ENCODE measurements at regions not wholly inside any gene's neighbourhood (a gene's known extent, or its start where the extent isn't known, plus 50 kb on each side); places are given as distances from the start of the nearest gene placed in this dataset.
"Not testable (repeated sequence)": the region's sequence is repeated elsewhere in the genome, so short reads cannot be mapped to it uniquely, and the experiment has no call there.

DNA sequence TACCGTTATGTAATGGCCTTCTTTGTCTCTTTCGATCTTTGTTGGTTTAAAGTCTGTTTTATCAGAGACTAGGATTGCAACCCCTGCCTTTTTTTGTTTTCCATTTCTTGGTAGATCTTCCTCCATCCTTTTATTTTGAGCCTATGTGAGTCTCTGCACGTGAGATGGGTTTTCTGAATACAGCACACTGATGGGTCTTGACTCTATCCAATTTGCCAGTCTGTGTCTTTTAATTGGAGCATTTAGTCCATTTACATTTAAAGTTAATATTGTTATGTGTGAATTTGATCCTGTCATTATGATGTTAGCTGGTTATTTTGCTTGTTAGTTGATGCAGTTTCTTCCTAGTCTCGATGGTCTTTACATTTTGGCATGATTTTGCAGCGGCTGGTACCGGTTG lies 69.9 kb downstream of the ADCYAP1 start:
- TF ChIP-seq EP300 (IDR thresholded peaks at IDR 0.05), result not testable (repeated sequence)
- TF ChIP-seq, protein P1, sequence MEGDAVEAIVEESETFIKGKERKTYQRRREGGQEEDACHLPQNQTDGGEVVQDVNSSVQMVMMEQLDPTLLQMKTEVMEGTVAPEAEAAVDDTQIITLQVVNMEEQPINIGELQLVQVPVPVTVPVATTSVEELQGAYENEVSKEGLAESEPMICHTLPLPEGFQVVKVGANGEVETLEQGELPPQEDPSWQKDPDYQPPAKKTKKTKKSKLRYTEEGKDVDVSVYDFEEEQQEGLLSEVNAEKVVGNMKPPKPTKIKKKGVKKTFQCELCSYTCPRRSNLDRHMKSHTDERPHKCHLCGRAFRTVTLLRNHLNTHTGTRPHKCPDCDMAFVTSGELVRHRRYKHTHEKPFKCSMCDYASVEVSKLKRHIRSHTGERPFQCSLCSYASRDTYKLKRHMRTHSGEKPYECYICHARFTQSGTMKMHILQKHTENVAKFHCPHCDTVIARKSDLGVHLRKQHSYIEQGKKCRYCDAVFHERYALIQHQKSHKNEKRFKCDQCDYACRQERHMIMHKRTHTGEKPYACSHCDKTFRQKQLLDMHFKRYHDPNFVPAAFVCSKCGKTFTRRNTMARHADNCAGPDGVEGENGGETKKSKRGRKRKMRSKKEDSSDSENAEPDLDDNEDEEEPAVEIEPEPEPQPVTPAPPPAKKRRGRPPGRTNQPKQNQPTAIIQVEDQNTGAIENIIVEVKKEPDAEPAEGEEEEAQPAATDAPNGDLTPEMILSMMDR (IDR thresholded peaks at IDR 0.05), result not testable (repeated sequence)

Data from sigmoid colon (tissue), 4 donors.